IMR-90 (cell line): ENCODE measurements at regions not wholly inside any gene's neighbourhood (a gene's known extent, or its start where the extent isn't known, plus 50 kb on each side); places are given as distances from the start of the nearest gene placed in this dataset.

Source experiments
- ATAC-seq: fragments of 200-7000 bp; cut with Tn5 transposase; 2 replicates; pipeline ENCODE4 v1.9.1; 2020; ENCODE audit warnings: low read depth, mild to moderate bottlenecking, moderate library complexity
- BruUV-seq: library from RNA; stranded (reverse); fragments of 400-500 nt; replicated peaks from 2 replicates; lab custom pipeline; 2021; lab: Mats Ljungman, UMichigan
- CTCF ChIA-PET: fragments of 300-600 bp; formaldehyde crosslinking; extraction: SDS; loops from one replicate; lab custom pipeline; 2021; ENCODE audit warnings: antibody characterized with exemption; lab: Yijun Ruan, JAX
- POLR2A ChIA-PET: fragments of 300-600 bp; sonication (Branson Sonifier 250); formaldehyde crosslinking; loops from one replicate; lab custom pipeline; 2022; ENCODE audit warnings: antibody characterized with exemption; ENCODE audit not compliant: unreplicated experiment; lab: Charles Lee
- DNase-seq: peaks from one replicate; pipeline ENCODE4 v3.0.0; 2013
- H2AFZ ChIP-seq: replicated peaks from 2 replicates; pipeline ENCODE3; 2013; ENCODE audit warnings: low read length, mild to moderate bottlenecking; ENCODE audit not compliant: poor library complexity
- H2AK5ac ChIP-seq: 2 replicates; pipeline ENCODE4 v1.6.1; 2013; ENCODE audit warnings: low read depth, low read length, inconsistent platforms
- H2AK9ac ChIP-seq: replicated peaks from 2 replicates; pipeline ENCODE3; 2013; ENCODE audit warnings: mild to moderate bottlenecking, low read depth, low read length, moderate library complexity; ENCODE audit not compliant: poor library complexity
- H2BK120ac ChIP-seq: 2 replicates; pipeline ENCODE4 v1.6.1; 2013; ENCODE audit warnings: low read depth, low read length, inconsistent platforms
- H2BK15ac ChIP-seq: 3 replicates; pipeline ENCODE4 v1.6.1; 2013; ENCODE audit warnings: low read depth, low read length, inconsistent platforms
- H2BK20ac ChIP-seq: 2 replicates; pipeline ENCODE4 v1.6.1; 2013; ENCODE audit warnings: low read depth, mild to moderate bottlenecking, inconsistent platforms, low read length, moderate library complexity
- H2BK5ac ChIP-seq: 2 replicates; pipeline ENCODE4 v1.6.1; 2013; ENCODE audit warnings: mild to moderate bottlenecking, low read depth, low read length, inconsistent platforms; ENCODE audit not compliant: poor library complexity, severe bottlenecking
- H3K14ac ChIP-seq: replicated peaks from 2 replicates; pipeline ENCODE4 v1.6.1; 2013; ENCODE audit warnings: low read depth, low read length, inconsistent platforms
- H3K18ac ChIP-seq: 2 replicates; pipeline ENCODE4 v1.6.1; 2013; ENCODE audit warnings: low read depth, low read length, control low read depth
- H3K23ac ChIP-seq: 2 replicates; pipeline ENCODE4 v1.6.1; 2013; ENCODE audit warnings: low read depth, low read length, inconsistent platforms
- H3K27ac ChIP-seq: 2 replicates; pipeline ENCODE4 v1.5.1; 2013; ENCODE audit warnings: mild to moderate bottlenecking, control low read depth, low read length; ENCODE audit not compliant: insufficient read depth
- H3K27me3 ChIP-seq: 2 replicates; pipeline ENCODE4 v1.6.1; 2013; ENCODE audit warnings: low read length; ENCODE audit not compliant: control insufficient read depth, insufficient read depth
- H3K36me3 ChIP-seq: 2 replicates; pipeline ENCODE4 v1.6.1; 2013; ENCODE audit warnings: low read length, mixed read lengths; ENCODE audit not compliant: control insufficient read depth, insufficient read depth
- H3K4ac ChIP-seq: 2 replicates; pipeline ENCODE4 v1.6.1; 2013; ENCODE audit warnings: low read depth, low read length, inconsistent platforms
- H3K4me1 ChIP-seq: 2 replicates; pipeline ENCODE4 v1.6.1; 2013; ENCODE audit warnings: low read length, mixed read lengths; ENCODE audit not compliant: control insufficient read depth, insufficient read depth
- H3K4me2 ChIP-seq: 2 replicates; pipeline ENCODE4 v1.6.1; 2013; ENCODE audit warnings: low read depth, mild to moderate bottlenecking, control low read depth, low read length, moderate library complexity
- H3K4me3 ChIP-seq: 2 replicates; pipeline ENCODE4 v1.5.1; 2013; ENCODE audit warnings: low read depth, mild to moderate bottlenecking, control low read depth, low read length, moderate library complexity; ENCODE audit not compliant: insufficient read depth
- H3K56ac ChIP-seq: 2 replicates; pipeline ENCODE4 v1.6.1; 2013; ENCODE audit warnings: low read length, inconsistent platforms; ENCODE audit not compliant: insufficient read depth; ENCODE audit errors: extremely low read depth
- H3K79me1 ChIP-seq, 2 experiments: 2 replicates each; pipeline ENCODE4 v1.6.1; 2013; ENCODE audit warnings: low read length in 2 of 2, inconsistent platforms in 1 of 2, low read depth in 1 of 2
- H3K9ac ChIP-seq: 2 replicates; pipeline ENCODE4 v1.6.1; 2013; ENCODE audit warnings: low read depth, low read length, control low read depth
- H3K9me1 ChIP-seq: 2 replicates; pipeline ENCODE4 v1.6.1; 2013; ENCODE audit warnings: low read length, inconsistent platforms; ENCODE audit not compliant: insufficient read depth
- H3K9me3 ChIP-seq: 2 replicates; pipeline ENCODE4 v1.6.1; 2013; ENCODE audit warnings: low read length; ENCODE audit not compliant: control insufficient read depth, insufficient read depth
- H4K20me1 ChIP-seq: 2 replicates; pipeline ENCODE4 v1.6.1; 2013; ENCODE audit warnings: low read length, inconsistent platforms; ENCODE audit not compliant: insufficient read depth
- H4K5ac ChIP-seq: 2 replicates; pipeline ENCODE4 v1.6.1; 2013; ENCODE audit warnings: mild to moderate bottlenecking, low read depth, low read length, control low read depth
- H4K8ac ChIP-seq, 2 experiments: 2 replicates each; pipeline ENCODE4 v1.6.1; 2013; ENCODE audit warnings: low read depth in 2 of 2, low read length in 2 of 2, control low read depth in 1 of 2, inconsistent platforms in 1 of 2
- H4K91ac ChIP-seq: 2 replicates; pipeline ENCODE4 v1.6.1; 2013; ENCODE audit warnings: low read depth, low read length, inconsistent platforms; ENCODE audit not compliant: insufficient read depth
- BHLHE40 ChIP-seq: fragments of 150-350 bp; IDR thresholded peaks from 2 replicates; pipeline ENCODE4 v1.6.1; 2016; ENCODE audit warnings: mild to moderate bottlenecking, low read depth, low read length
- CEBPB ChIP-seq: IDR thresholded peaks from 2 replicates; pipeline ENCODE4 v1.6.1; 2012; ENCODE audit warnings: low read depth, low read length, improper control_type of control experiment
- CHD1 ChIP-seq: IDR thresholded peaks from 2 replicates; pipeline ENCODE4 v1.6.1; 2012; ENCODE audit warnings: low read depth, low read length, improper control_type of control experiment
- FOS ChIP-seq: fragments of 150-350 bp; IDR thresholded peaks from 2 replicates; pipeline ENCODE4 v1.6.1; 2016; ENCODE audit warnings: low read depth, low read length
- MAFK ChIP-seq: IDR thresholded peaks from 2 replicates; pipeline ENCODE4 v1.6.1; 2012; ENCODE audit warnings: low read depth, low read length, improper control_type of control experiment
- MAZ ChIP-seq: IDR thresholded peaks from 2 replicates; pipeline ENCODE4 v1.6.1; 2012; ENCODE audit warnings: low read depth, mild to moderate bottlenecking, low read length, improper control_type of control experiment, moderate library complexity, borderline replicate concordance
- MXI1 ChIP-seq: IDR thresholded peaks from 2 replicates; pipeline ENCODE4 v1.6.1; 2012; ENCODE audit warnings: low read depth, mild to moderate bottlenecking, low read length, moderate library complexity, borderline replicate concordance
- NFE2L2 ChIP-seq: fragments of 150-350 bp; IDR thresholded peaks from 2 replicates; pipeline ENCODE4 v1.6.1; 2016; ENCODE audit warnings: low read depth, mild to moderate bottlenecking, low read length
- RFX5 ChIP-seq: IDR thresholded peaks from 2 replicates; pipeline ENCODE4 v1.8.0; 2012; ENCODE audit warnings: low read depth, mild to moderate bottlenecking, low read length, moderate library complexity
- SMC3 ChIP-seq: fragments of 150-350 bp; IDR thresholded peaks from 2 replicates; pipeline ENCODE4 v1.6.1; 2016; ENCODE audit warnings: low read depth, mild to moderate bottlenecking, antibody characterized with exemption, low read length, moderate library complexity
- whole genome bisulfite sequencing, 2 experiments: methylation state at CpG; one replicate each; pipeline versions ENCODE4 v1.1.5 to v1.1.7; 2013; ENCODE audit warnings: missing lambda C conversion rate in 2 of 2; ENCODE audit not compliant: insufficient read length in 1 of 2; ENCODE audit errors: extremely low coverage in 2 of 2; 5-methylcytosine and 5-hydroxymethylcytosine counted together
- dilution Hi-C: fragments of 300-500 bp; cut with HindIII; formaldehyde crosslinking; loops from one replicate; pipeline ENCODE4 v1.14.3; 2018; ENCODE audit warnings: low sequenced_read_pairs; ENCODE audit not compliant: unreplicated experiment
- in situ Hi-C: fragments of 300-500 bp; cut with MboI; formaldehyde crosslinking; loops from 3 replicates; pipeline ENCODE4 v1.14.3; 2019; ENCODE audit warnings: low sequenced_read_pairs, inconsistent platforms, mixed read lengths
- intact Hi-C: fragments of 100-400 bp; cut with micrococcal nuclease; formaldehyde crosslinking; loops from 2 replicates; pipeline ENCODE4 v1.10.0; 2022

DNA sequence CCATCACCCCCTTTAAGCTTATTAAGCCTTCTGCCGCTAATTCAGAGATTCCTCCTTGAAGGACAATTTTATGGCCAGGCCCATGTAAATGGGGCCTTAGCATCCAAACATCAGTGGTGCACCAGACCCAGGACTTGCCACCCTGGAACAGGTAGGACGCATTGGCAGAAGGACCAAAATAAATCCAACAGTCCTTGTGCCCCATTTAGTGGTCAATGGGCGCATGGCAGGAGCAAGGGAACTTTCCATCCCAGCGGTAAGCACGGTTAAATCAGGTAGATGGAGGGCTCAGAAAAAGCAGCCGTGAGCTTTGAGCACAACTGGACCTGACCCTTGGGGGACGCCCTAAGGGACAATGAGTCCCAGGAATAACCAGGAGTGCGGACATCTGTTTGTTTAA lies 540.8 kb upstream of the ROBO1 start:
- no peak overlapping the region for H3K14ac ChIP-seq
- TF ChIP-seq CEBPB, result no peak
- TF ChIP-seq NFE2L2, result no peak
- no peak for TF ChIP-seq BHLHE40
- no peak for TF ChIP-seq SMC3
- TF ChIP-seq MXI1, result no peak
- no peak for TF ChIP-seq FOS
- no peak for TF ChIP-seq MAFK
- TF ChIP-seq MAZ, result no peak
- TF ChIP-seq CHD1, result no peak
- TF ChIP-seq RFX5, result no peak
- no peak overlapping the region for H3K4me3 ChIP-seq
- POLR2A ChIA-PET, result no interaction called here
- no peak overlapping the region for H3K23ac ChIP-seq
- no peaks in the 10 kb centered on the region for H3K4me1 ChIP-seq
- H2BK5ac ChIP-seq, result no peak overlapping the region
- intact Hi-C loops, result no loop called here
- ATAC-seq (no peak), DNase-seq (no peak)
- H3K9ac ChIP-seq, result no peak overlapping the region
- in situ Hi-C loops, result no loop called here
- no peak overlapping the region for H4K8ac ChIP-seq
- no peak overlapping the region for H3K4me2 ChIP-seq
- no peak overlapping the region for H2AK5ac ChIP-seq
- H4K91ac ChIP-seq, result no peak overlapping the region
- no peak overlapping the region for H3K56ac ChIP-seq
- 38% methylated on average over 3 of the region's 8 CpGs; no CpG with 5 or more reads in 1 of the 2 experiments for WGBS, 2 experiments
- CTCF ChIA-PET, result no interaction called here
- H2BK120ac ChIP-seq, result no peak overlapping the region
- H4K20me1 ChIP-seq, result no peaks in the 10 kb centered on the region
- no peak overlapping the region for H2AK9ac ChIP-seq
- H3K4ac ChIP-seq, result no peak overlapping the region
- no peaks in the 10 kb centered on the region for H3K79me1 ChIP-seq
- no peaks in the 10 kb centered on the region for H3K36me3 ChIP-seq
- peaks cover 7% of the 10 kb centered on the region for H3K9me3 ChIP-seq
- H3K9me1 ChIP-seq, result no peaks in the 10 kb centered on the region
- no peak overlapping the region for H2BK15ac ChIP-seq
- H3K27ac ChIP-seq, result no peak overlapping the region
- no peak overlapping the region for H3K18ac ChIP-seq
- dilution Hi-C loops, result no loop called here
- no peaks in the 10 kb centered on the region for H3K27me3 ChIP-seq
- BruUV-seq, result no TSS peak
- no peak overlapping the region for H2AFZ ChIP-seq
- no peak overlapping the region for H4K5ac ChIP-seq
- no peak overlapping the region for H2BK20ac ChIP-seq
